Right ventricle myocardium inferior (tissue), 1 donor: ENCODE measurements at regions not wholly inside any gene's neighbourhood (a gene's known extent, or its start where the extent isn't known, plus 50 kb on each side); places are given as distances from the start of the nearest gene placed in this dataset.

Experiments used
- ATAC-seq: fragments of 200-7000 bp; cut with Tn5 transposase; one replicate; pipeline ENCODE4 v1.9.1; 2020; ENCODE audit warnings: mild to moderate bottlenecking, moderate library complexity
- DNase-seq: peaks from one replicate; pipeline ENCODE4 v3.0.0; 2021; ENCODE audit errors: missing footprints
- intact Hi-C: fragments of 100-400 bp; cut with DNase I; formaldehyde crosslinking; loops from one replicate; pipeline ENCODE4 v1.11.0; 2022
- donor health status: DM: no; HTN: yes; CAD: no; lungs with severe emphysema.

DNA sequence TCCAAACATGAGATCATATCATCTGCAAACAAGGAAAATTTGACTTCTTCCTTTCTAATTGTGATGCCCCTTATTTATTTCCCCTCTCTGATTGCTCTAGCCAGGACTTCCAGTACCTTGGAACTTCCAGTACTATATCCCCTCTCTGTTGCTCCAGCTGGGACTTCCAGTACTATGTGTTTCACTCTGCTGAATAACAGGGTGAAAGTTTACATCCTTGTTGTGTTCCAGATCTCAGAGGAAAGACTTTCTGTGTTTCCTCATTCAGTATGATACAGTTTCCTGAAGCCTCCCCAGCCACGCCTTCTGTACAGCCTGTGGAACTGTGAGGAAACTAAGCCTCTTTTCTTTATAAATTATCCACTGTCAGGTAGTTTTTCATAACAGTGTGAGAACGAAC is 381.3 kb upstream of the FAM47C start:
- intact Hi-C loops, result no loop called here
- no peak for ATAC-seq
- no peak for DNase-seq

DNA sequence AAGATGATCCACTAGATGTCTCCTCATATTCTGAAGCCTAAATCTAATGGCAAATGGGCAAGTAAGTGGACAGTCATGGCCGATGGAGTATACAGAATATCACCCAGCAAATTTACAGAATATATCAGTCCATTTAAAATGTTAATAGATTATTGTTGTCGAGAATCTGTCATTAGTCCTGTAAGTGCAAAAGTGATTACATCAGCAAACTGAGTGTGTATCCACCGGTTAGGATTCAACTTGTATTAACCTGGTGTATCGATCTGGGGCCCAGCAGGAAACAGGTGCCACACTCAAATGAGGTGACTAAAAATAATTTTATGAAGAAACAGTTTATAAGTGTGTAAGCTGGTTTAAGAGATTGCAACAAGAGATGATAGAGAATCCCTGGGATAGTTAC is 367.9 kb upstream of the FAM47C start:
- DNase-seq (no peak), ATAC-seq (no peak)
- intact Hi-C loops, result no loop called here

DNA sequence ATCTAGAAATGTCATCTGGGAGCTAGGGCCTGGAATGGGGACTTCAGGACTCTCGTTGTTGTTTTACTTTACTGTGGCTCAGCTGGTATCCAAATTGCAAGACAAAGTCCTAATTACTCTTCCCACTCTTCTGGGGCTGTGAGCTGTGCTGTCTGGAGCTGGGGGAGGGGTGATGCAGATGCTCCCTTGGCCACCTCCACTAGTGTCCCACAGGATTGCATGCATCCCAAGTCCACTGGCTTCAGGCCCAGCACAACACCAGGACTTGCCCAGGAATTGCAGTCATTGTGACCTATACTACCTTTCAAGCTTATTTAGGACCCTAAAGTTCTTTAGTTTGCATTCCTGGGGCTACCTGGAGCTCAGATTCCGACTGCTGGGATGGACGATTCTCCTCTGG is 366.1 kb upstream of the FAM47C start:
- DNase-seq, result no peak
- ATAC-seq, result no peak
- intact Hi-C loops, result no loop called here

DNA sequence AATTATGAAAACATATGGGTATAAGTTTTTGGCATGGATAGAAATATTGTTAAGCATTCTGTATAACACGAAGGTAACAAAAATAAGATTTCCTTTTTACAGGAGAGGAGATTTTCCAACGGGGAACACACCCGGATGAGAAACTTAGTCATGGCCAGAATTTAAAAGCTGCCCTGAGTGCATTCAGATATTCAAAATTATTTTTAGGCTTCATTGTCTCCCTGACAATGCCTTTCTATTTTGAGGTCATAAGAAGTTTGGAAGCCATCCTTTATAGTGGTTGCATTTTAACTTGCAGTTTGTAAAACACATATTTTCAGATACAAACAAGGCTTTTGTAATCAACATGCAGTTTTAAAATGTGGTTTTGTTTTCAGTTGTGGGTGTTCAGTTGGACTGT is 357.5 kb upstream of the FAM47C start:
- ATAC-seq (no peak), DNase-seq (no peak)
- intact Hi-C loops, result no loop called here

DNA sequence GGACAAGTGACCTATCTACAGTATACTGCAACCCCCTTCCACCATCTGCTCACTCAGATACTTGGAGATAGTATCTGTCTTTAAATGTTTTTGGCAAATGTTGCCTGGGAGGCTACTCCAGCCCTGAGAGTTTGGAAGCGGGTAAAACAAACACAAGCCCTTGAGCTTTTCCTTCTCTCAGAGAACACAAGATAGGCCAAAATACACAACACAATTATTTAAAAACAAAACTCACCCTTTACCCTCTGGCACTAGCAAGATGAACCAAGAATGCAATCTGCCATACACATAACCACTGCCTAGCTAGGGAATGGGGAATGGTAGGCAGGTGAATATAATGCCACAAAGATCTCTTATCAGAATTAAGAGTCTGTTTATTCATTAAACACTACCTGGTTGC is 324.7 kb upstream of the FAM47C start:
- ATAC-seq, result no peak
- DNase-seq, result no peak
- intact Hi-C loops, result no loop called here

DNA sequence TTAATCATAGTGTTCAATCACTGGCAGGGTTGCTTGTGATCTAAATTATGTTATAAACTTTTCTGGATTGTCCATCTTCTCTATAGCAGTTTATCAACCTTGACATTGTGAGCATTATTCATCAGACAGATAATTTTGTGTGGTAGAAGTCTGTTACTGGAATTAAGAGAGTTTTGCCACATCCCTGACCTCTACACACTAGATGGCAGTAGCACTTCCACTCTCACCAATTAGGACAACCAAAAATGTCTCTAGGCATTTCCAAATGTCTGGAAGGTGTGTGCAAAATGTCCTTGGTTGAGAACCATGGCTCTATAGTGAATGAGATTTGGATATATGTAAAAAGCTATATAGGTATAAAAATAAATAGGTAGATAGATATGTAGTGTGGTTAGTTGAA is 324.1 kb upstream of the FAM47C start:
- intact Hi-C loops, result no loop called here
- DNase-seq (no peak), ATAC-seq (no peak)

DNA sequence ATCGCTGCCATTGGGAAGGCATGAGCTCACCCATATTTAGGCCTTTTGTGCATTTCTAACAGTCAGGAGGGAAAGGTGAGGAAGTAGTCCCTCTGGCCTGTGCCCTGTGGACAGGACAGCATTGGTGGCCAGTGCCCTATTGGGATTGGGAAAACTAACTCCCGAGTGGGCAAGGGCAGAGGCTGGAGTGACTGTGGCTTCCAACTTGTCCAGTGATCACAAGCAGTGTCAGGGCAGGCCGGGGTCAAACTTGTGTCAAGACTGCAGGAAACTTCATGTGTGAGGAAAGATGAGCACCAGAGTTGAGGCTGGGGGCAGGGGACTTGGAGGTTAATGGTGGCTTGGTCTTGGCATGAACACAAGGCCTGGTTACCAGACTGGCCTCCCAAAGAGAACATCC is 286.2 kb upstream of the FAM47C start:
- no peak for ATAC-seq

DNA sequence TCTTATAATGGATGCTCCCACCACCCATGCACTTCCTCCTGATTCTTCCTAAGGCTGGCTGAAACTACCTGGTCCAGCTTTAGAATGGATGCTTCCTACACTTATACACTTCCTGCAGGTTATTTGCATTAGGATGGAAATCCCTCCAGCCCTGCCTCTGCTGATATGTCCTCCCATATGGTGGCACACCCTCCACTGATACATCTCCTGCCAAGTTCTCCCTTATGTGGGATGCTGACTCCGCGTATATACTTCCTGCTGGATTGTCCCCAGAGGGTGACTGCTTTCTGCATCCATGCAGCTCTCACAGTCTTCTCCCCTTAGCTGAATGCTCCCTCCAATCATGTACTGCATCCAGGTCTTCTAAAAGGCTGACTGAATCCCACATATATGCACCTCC is 254.6 kb upstream of the FAM47C start:
- ATAC-seq (no peak), DNase-seq (no peak)
- intact Hi-C loops, result no loop called here

More for the DNA sequence above, 286.2 kb upstream of the FAM47C start:
- no peak for DNase-seq
- intact Hi-C loops, result no loop called here

DNA sequence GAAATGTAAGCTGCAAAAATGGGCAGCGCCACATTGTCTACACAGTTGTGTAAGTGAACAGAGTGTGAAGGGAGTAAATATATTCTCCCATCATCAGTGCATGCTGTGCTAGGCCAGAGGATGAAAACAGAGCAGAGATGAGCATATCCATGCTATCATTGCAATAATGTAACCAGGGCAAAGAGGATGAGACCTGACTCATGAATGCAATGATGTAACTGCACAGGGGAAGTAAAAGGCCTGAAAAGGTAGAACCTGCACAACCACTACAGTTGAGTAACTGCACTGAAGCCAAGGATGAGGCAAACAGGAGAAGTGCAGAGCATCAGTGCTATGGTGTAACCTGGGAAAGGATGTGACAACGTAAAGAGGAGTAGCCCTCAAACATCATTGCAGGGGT is 220.4 kb upstream of the FAM47C start:
- intact Hi-C loops, result no loop called here
- DNase-seq (no peak), ATAC-seq (no peak)

DNA sequence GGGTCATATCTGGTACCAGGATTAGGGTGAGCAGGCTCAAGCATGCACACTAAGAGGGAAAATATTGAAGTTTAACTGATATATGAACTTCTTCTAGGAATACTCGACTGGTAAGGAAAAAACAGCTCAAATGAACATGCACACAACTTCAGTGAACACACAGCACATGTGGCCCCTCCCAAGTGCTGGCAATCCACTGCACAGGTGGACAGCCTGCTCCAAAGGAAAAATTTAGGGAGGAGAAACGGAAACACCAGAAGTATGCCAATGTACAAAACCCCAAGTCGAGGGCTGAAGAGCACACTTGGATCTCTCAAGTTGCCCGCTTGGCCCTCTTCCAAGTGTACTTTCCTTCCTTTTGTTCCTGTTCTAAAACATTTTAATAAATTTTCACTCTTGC is 205.0 kb upstream of the FAM47C start:
- no peak for DNase-seq
- ATAC-seq, result no peak
- intact Hi-C loops, result no loop called here

DNA sequence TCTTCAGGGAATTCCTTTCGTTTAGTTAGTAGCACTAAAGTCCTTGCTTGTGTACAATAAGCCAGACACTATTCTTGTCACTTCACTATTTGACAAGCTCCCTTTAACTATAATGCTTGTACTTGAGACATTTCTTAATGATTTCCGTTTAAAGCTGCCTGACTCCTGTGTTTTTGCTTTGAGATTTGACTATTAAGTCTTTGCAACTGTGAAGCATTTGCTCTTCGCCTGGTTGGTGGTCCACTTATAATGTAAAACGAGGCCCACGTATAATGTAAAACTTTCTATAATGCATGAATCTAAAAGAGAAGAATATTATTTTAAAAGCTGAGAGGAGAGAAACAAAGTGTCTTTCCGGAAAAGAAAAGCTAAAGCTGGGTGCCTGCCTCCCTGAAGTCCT is 204.1 kb upstream of the FAM47C start:
- intact Hi-C loops, result no loop called here
- no peak for DNase-seq
- no peak for ATAC-seq

DNA sequence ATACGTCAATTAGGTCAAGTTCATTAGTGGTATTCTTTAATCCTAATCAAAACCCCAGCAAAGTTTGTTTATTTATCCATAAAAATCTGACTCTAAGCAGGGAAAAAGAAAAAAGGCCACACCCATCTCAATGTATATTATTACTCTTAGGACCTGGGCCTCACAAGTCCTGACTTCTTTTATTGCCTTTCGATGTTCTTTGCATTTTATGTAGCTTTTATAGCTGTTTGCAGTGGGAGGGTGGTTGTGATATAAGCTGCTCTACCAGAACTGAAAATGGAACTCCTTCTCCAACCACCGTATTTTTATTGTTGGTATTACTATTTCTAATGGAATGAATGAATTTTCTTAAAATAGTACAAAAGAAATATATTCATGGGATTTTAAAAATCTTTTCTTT is 163.3 kb upstream of the FAM47C start:
- no peak for DNase-seq

DNA sequence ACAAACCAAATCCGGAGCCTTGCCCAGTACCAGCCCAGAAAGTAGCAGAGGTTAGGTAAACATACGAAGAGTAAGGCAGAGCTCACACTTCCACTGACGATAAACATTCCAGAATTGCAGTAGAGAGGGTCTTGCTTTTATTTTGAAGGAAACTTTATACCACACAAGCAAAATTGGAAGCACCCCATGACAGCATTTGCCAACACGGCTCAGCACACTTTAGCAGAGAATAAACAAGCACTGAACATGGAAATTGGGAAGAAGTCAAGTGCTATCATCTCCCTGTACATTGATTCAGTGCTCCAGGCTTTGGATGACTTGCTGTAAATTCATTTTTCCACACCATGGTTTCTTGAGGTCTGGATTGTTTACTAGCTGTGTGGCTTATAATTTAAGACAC is 160.7 kb upstream of the FAM47C start:
- DNase-seq (no peak), ATAC-seq (no peak)
- intact Hi-C loops, result no loop called here

More for the DNA sequence above, 163.3 kb upstream of the FAM47C start:
- intact Hi-C loops, result no loop called here
- ATAC-seq, result no peak

DNA sequence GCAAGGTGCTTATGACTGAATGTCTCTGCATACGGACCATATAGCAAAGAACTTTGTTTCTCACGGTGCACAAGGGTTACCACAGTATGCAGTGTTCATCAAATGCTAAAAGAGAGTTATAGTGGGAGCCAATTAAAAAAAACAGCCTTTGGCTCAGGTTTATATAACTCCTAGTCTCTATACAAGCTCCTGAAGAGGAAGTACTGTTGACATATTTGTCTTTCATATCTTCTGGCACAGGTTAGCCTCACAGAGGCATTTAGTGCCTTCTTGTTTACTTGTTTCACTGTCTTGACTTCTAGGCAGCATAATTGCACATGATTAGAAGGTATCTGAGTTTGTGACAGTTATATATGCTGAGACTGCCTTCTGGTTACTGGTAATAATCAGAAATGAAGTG is 158.8 kb upstream of the FAM47C start:
- no peak for ATAC-seq
- intact Hi-C loops, result no loop called here
- no peak for DNase-seq

DNA sequence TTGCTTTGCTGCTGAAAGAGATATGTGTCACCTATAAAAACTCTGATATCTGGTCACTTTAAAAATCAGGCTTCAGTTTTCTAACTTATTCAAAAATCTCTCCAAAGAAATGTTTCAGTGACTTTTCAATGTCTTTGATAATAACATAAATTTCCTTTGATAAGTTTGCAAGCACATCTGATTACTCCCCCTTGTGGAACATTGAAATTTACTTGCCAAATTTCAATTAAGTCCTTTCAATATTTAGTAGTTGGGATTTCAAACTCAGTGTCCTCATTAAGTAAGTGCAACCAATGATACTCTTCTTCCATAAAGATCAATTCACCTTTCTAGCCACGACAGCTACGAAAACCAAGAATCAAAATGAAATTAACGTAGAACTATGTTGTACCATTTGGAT is 151.3 kb upstream of the FAM47C start:
- no peak for ATAC-seq

DNA sequence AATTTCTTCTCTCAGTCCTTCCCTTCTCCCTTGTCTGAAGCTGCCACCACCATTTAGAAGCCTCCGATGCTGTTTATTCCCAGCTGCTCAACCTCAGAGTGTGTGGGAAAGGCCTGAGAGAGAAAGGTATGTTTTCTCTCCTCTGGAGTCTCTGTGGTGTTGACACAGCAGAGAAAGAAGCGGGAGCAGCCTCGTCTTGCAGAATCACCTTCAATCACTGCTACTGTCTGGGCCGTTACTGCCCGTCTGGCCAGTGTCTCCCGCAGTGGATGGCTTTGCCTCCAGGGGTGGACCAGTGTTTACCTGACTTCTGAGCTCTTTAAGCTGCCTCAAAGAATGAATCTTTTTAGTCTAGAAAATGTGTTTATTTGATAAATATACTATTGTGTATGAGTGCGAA is 148.9 kb upstream of the FAM47C start:
- no peak for ATAC-seq
- intact Hi-C loops, result no loop called here
- DNase-seq, result no peak

More for the DNA sequence above, 151.3 kb upstream of the FAM47C start:
- intact Hi-C loops, result no loop called here
- no peak for DNase-seq

DNA sequence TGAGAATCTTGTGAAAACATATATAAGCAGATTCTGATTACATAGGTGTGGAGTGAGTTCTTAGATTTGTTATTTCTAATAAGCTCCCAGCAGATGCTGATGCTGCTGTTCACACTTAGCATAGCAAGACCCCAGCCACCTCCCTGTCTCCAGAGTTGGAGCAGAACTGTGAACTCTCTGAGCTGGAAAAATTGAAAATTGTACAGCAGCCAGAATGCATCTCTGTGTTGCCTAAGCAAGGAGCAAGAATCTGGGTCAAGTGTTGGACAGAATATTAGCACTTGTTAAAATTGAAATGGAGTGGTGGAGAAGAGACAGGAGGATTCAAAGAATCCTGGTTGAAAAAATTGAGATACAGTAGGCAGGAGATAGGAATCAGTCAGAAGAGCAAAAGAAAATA is 146.6 kb upstream of the FAM47C start:
- ATAC-seq (no peak), DNase-seq (no peak)
- intact Hi-C loops, result loop anchor here (10.0 kb wide), 1 partner anchor 967 kb away; no protein-coding TSS in a partner anchor

DNA sequence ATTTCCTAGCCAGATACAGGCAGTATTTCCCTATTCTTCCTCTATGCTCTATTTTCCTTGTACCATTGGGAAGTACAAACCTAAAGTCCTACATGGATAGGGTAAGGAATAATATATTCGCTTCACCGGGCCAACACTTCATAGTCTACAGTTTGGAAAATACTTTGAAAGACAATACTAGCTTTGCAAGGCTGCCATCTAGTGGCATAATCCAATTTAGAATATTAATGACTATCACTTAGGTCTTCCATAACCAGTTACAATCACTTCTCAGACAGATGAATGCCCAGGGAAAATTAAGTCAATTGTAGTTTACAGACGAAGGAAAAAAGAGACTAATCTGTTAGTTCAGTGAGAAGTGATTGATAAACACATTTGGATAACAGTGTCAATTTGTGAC is 141.0 kb upstream of the FAM47C start:
- no peak for ATAC-seq
- intact Hi-C loops, result loop anchor here (10.0 kb wide), 1 partner anchor 972 kb away; no protein-coding TSS in a partner anchor
- no peak for DNase-seq

DNA sequence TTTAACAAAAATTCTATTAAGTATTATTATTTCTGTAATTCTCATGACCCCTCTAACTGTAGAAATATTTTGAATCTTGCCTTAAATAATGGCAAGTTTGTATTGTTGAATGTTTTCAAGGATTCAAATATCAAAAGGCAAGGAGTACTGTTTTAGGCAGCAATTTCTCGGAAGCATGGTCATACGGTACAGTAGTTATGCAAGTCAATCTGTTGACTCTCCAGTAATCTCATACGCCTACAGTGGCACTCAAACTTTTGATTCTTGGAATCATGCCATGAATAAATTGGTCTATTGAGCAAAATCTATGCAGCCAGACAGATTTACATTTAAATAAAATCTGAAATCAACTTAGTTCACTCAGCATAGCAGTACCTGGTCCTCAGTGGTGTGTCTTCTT is 139.6 kb upstream of the FAM47C start:
- DNase-seq, result no peak
- intact Hi-C loops, result loop anchor here (10.0 kb wide), 1 partner anchor 974 kb away; no protein-coding TSS in a partner anchor
- ATAC-seq, result no peak

DNA sequence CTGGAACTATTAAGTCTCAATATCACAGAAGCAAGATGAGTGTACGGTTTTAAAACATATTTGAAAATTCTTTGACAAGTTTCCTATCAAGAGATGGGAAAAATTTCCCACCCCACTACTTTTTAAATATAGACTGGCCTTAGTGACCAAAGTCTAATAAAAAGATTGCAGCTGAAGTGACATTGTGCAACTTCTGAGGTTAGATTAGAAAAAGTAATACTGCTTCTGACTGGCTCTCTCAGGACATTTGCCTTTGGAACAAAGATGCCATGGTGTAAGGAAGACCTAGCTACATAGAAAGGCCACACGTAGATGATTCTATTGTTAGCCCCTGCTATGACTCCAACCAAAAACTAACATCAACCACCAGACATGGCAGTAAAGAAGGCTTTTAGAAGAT is 138.7 kb upstream of the FAM47C start:
- ATAC-seq, result no peak
- DNase-seq, result no peak
- intact Hi-C loops, result loop anchor here (10.0 kb wide), 1 partner anchor 975 kb away; no protein-coding TSS in a partner anchor

DNA sequence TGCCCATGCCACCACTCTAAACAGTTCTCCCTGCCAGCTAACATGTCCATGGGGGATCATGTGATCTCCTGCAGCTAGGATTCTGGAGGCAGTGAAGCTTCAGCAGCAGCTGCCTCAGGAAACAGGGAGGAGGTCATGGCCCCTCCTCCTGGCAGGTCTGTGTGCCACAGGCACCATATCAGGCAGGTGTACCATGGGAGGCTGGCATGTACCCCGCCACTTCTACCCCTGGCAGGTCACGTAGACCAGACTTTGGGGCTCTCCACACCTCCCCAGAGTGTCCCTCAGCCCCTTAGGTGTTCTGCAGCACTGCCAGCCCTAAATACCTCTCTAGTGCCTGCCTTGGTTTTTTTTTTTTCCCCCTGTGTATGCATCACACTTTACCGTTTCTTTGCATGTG is 110.5 kb upstream of the FAM47C start:
- DNase-seq (no peak), ATAC-seq (no peak)
- intact Hi-C loops, result no loop called here

DNA sequence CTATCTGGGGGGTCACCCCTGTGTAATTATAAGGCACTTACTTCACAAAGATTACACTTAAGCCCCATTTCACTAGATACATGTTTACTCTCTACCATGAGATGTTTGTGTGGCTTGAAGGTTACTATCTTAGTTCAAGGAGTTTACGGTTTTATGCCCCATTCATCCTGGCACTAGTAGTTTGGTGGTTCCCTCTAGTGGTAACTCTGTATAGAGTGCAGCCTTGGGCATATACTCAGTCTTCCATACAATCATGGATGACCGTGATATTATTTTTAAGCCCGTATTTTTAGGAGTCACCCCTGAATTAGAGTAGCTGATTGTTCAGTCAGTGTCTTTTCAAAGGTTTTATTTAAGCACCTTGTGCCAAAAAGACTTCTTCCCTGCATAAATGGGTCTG is 109.9 kb upstream of the FAM47C start:
- no peak for ATAC-seq
- intact Hi-C loops, result no loop called here
- DNase-seq, result no peak
